GM10248 (cell line): ENCODE measurements at regions not wholly inside any gene's neighbourhood (a gene's known extent, or its start where the extent isn't known, plus 50 kb on each side); places are given as distances from the start of the nearest gene placed in this dataset.

Experiments
- CTCF ChIA-PET: fragments of 300-600 bp; sonication (Branson Sonifier 250); formaldehyde crosslinking; extraction: SDS; loops from one replicate; lab custom pipeline; 2021; ENCODE audit warnings: antibody characterized with exemption; lab: Yijun Ruan, JAX
- POLR2A ChIA-PET: fragments of 350-650 bp; sonication (Branson Sonifier 250); formaldehyde crosslinking; extraction: SDS; loops from one replicate; lab custom pipeline; 2020; ENCODE audit warnings: antibody characterized with exemption; lab: Yijun Ruan, JAX
- DNase-seq: peaks from one replicate; pipeline ENCODE4 v3.0.0; 2012; ENCODE audit errors: extremely low spot score
- TF ChIP-seq, protein P1 (sequence below): IDR thresholded peaks from 2 replicates; pipeline ENCODE4 v1.5.1; 2012; ENCODE audit warnings: mild to moderate bottlenecking, low read depth; ENCODE audit errors: extremely low read depth, missing control alignments, control extremely low read depth

DNA sequence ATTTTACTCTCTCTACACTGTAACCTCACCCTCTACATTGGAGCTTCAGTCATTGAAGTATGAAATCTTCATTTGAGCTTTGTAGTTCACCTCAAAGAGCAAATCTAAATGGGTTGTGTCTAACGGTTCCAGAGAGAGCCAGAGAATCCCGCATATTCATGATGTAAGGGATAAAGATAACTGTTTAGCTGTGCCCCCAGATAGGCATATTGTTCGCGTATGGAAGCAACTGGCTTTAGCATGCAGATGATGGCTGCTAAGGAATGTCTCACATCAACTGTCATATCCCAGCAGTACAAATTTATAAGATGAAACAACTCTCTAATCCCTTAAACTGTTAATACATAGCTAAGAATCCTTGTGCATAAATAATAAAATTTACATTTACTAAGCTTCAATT is 412.7 kb upstream of the ROBO2 start:
- ChIA-PET POLR2A (no interaction called here), CTCF (interaction anchor here (1.3 to 2.0 kb wide), 2 partner anchors 9 to 11 kb away, joined by 5 to 7 read pairs; no protein-coding TSS in a partner anchor)

GRCh38 chr3:76631251-76631650 is 408.6 kb upstream of the ROBO2 start:
- CTCF ChIA-PET: interaction anchor here (1.6 kb wide), 1 partner anchor 19 kb away, joined by 4 read pairs; no protein-coding TSS in a partner anchor
- TF ChIP-seq, protein P1, sequence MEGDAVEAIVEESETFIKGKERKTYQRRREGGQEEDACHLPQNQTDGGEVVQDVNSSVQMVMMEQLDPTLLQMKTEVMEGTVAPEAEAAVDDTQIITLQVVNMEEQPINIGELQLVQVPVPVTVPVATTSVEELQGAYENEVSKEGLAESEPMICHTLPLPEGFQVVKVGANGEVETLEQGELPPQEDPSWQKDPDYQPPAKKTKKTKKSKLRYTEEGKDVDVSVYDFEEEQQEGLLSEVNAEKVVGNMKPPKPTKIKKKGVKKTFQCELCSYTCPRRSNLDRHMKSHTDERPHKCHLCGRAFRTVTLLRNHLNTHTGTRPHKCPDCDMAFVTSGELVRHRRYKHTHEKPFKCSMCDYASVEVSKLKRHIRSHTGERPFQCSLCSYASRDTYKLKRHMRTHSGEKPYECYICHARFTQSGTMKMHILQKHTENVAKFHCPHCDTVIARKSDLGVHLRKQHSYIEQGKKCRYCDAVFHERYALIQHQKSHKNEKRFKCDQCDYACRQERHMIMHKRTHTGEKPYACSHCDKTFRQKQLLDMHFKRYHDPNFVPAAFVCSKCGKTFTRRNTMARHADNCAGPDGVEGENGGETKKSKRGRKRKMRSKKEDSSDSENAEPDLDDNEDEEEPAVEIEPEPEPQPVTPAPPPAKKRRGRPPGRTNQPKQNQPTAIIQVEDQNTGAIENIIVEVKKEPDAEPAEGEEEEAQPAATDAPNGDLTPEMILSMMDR: no peak
- POLR2A ChIA-PET: no interaction called here
- DNase-seq: no peak

More for the DNA sequence above, 412.7 kb upstream of the ROBO2 start:
- TF ChIP-seq, protein P1: no peak
- no peak for DNase-seq

DNA sequence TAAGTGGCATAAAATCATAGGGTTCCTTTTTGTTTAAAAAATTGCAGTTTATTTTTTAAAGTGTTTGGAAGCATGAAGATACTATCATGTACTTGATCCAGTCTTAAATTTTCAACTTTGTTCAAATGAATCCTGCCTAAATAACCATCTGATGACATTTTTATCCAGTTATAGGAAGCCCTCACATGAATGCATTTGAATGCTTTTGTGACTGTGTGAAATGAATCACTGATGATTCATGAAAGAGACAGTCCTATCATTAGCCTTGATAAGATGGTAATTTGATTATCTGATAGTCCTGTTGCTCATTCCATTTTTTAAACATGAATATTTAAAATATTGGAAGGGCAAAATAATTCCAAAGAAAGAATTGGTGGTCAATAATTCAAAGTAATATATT is 401.9 kb upstream of the ROBO2 start:
- DNase-seq: no peak
- POLR2A ChIA-PET: no interaction called here
- TF ChIP-seq, protein P1: no peak
- CTCF ChIA-PET: no interaction called here

GRCh38 chr3:76643623-76644304 is 396.1 kb upstream of the ROBO2 start:
- POLR2A ChIA-PET: no interaction called here
- CTCF ChIA-PET: interaction anchor here (2.5 kb wide), 1 partner anchor 20 kb away, joined by 7 read pairs; no protein-coding TSS in a partner anchor

GRCh38 chr3:76644305-76644675 is 395.6 kb upstream of the ROBO2 start:
- no peak for DNase-seq
- CTCF ChIA-PET: interaction anchor here (2.5 kb wide), 1 partner anchor 20 kb away, joined by 7 read pairs; no protein-coding TSS in a partner anchor
- POLR2A ChIA-PET: no interaction called here
- TF ChIP-seq, protein P1: no peak

More at GRCh38 chr3:76643623-76644304, 396.1 kb upstream of the ROBO2 start:
- TF ChIP-seq, protein P1: no peak
- no peak for DNase-seq

GRCh38 chr3:76645724-76646123 is 394.2 kb upstream of the ROBO2 start:
- TF ChIP-seq, protein P1: no peak
- no peak for DNase-seq
- ChIA-PET CTCF (interaction anchor here (2.5 kb wide), 1 partner anchor 18 kb away, joined by 7 read pairs; no protein-coding TSS in a partner anchor), POLR2A (no interaction called here)
